DMS 273 (cell line): ENCODE measurements at regions not wholly inside any gene's neighbourhood (a gene's known extent, or its start where the extent isn't known, plus 50 kb on each side); places are given as distances from the start of the nearest gene placed in this dataset.
A peak's percentile ranks its signal among the peaks of the same experiment; 100 is the strongest.

ENCODE experiments used
- DNase-seq: peaks from one replicate; lab custom pipeline; 2025; ENCODE audit not compliant: unreplicated experiment; lab: John Stamatoyannopoulos, UW

DNA sequence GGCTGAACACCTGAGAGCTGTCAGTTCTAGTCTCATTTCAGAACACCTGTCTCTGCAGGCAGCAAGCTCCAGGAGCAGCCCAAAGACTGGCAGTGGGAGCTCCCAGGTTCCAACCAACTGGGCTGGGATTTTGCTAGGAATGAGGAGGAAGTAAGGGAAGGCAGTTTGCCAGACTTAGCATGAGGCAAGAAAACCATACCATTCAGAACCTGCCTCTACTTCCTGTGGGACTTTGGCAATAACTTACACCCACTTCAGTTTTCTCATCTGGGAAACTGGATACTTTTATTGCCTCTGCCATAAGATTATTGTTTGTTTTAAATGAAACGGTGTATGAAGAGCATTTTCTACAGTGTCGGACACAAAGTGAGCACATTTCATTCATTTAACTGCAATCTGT lies 363.7 kb upstream of the ISX start:
- DNase-seq, result no peak

DNA sequence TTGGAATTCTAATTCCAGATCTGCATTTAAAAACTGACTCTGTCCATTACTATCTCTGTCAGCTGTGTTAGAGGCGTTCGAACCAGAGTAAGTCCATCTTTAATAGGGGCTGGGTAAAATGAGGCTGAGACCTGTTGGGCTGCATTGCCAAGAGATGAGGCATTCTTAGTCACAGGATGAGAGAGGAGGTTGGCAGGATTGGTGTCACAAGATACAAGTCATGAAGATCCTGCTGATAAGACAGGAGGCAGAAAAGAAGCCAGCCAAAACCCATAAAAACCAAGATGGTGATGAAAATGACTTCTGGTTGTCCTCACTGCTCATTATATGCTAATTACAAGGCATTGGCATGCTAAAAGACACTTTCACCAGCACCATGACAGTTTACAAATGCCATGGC lies 356.3 kb upstream of the ISX start:
- DNase-seq, result no peak

DNA sequence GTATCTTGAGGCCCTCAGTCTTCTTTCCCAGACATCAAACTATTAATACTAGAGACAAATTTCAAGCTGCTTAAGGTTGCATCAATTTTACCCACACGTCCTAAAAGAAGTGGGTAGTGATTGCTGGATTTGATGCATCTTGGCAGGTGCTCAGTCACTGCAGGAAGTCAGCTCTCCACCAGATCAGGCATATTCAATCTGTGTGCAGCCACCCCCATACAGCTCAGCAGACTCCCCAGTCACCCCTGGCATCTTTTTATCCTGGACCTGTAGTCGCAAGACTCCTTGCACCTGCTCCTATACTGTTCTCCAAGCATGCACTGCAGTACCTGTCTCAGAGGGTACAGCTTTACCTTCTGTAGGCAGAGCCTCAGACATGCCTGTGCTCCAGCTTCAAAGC lies 343.1 kb upstream of the ISX start:
- no peak for DNase-seq

- no peak for DNase-seq
Observed at GRCh38 chr22:34736081-34736480, 329.9 kb upstream of the ISX start.

GRCh38 chr22:34738661-34739400 lies 327.1 kb upstream of the ISX start:
- no peak for DNase-seq

GRCh38 chr22:34743110-34743751 lies 322.7 kb upstream of the ISX start:
- no peak for DNase-seq

DNA sequence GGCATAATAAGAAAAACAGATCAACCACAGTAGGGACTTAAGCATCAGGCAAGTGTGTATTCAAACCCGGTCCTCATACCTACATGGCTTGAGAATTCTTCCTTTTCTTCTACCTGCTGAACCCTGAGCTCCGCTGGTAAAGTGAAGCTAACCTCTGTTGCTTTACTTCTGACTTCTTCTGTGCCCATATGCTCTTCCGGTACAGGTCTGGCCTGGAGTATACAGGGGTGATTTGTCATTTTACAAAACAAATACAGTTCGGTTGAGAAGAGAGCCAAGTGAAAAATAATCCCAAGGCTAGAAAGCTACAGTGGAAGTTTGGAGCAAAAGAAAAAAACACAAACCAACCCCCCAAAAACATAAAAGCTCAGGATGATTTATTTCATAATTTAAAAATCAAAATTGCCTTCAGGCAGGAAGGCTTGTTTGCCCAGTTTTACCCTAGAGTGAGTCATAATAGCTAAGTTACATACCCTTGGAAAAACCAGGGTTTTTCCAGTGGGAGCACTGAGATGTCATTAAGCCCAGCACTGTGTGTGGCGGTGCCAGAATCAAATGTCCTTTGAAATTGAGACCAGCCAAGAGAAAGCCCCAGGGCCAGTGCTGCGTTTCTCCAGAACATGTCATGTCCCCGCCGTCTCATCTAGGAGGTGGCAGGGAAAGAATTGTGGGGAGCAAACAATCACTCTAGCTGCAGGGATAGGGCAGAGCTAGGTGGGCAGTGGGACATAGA lies 305.5 kb upstream of the ISX start:
- no peak for DNase-seq

DNA sequence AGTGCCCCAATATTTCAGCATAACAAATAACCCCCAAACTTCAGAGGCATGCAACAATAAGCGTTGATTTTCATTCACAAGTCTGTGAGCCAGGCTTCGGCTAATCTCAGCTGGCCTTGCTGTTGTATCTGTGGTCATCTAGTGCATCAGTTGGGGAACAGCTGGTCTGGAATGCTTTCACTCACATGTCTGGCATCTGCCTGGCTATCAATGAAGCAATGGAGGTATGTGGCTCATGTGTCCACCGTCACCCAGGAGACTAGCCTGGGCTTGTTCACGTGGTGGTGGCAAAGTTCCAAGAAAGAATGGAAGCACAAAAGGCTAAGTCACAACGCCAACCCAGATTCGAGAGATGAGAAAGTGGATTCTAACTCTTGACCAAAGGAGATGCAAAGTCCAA lies 304.8 kb upstream of the ISX start:
- DNase-seq, result no peak

DNA sequence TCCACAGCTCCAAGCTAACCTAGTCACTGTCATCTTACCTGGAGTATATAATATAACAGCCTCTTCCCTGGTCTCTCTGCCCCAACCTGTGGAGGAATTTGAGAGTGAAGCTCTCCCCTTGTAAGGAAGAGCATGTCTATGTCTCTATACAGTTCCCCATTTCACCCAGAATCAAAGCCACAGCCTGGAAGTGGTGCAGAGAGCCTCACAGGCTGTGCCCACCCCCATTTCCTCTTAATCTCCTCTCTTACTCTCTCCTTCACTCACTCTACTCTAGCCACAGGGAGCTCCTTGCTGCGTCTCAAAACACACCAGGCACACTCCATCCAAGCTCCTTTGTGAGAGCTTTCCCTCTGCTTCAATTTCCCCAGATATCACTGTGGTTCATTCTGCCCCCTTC lies 302.5 kb upstream of the ISX start:
- DNase-seq, result no peak

GRCh38 chr22:34765115-34765514 lies 300.8 kb upstream of the ISX start:
- DNase-seq, result no peak

DNA sequence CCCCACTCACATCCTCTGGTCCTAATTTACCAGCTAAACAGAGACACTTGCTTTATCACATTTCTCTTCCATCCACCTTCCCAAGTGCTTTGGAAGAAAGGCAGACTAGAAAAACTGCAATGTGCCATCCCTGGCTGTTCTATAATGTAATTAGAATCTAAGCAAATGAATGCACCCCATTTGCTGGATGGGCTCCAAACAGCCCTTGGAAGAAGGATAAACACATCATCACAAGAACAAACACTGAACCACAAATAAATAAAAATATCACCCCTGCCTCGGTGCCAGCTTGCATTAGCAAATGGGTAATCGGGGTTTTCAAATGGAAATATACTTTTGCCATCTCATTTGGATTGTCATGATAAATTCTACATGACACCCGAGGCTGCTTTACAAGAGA lies 296.6 kb upstream of the ISX start:
- DNase-seq, result no peak

DNA sequence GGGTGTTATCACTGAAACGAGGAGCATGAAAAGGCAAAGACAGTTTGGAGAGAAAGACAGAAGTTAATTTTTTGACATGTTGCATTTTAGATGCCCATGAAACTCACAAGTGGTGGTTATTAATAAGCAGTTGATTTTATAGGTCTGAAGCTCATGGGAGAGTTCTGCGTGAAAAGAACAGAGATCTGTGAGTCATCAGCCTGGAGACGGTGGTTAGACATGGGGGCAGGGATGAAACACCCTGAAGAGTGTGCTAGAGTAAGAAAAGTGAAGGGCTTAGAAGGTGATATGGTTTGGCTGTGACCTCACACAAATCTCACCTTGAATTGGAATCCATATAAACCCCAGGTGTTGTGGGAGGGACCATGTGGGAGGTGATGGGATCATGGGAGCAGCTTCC lies 289.1 kb upstream of the ISX start:
- no peak for DNase-seq

DNA sequence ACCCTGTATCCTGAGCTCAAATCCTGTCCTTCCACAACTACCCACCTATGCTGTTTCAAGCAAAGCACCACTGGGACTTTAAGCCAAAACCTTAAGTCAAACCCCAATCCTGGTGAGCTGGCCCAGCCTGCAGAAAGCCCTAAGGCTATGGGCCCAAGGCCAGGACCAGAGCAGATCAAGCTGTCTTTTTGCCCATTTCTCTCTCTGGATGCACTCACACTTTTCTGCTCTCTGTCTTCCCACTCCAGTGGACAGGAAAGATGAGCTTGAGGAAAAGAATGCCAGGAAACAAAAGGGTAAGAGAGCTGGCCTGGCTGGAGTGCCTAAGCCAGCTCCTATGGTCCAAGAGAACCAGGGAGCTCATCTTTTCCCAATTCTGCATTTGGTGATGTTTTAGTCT lies 284.3 kb upstream of the ISX start:
- no peak for DNase-seq

DNA sequence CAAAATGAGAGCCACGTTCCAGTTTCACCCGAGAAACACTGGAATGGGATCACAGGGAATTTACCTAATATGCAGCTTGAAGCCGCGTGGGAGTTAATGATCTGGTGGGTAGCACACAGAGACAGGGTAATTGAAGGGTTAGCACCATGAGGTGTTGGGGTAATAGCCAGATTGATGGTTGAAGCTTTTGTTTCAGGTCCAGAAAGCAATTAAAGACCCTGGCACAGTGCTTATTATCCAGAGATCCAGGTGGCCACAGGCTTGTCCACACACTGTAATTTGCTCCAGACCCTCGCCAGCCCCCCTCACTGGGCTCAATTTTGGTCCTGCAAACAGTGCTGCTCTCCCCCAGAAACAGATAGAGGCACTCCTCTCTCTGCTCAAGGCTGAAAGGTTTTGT lies 282.5 kb upstream of the ISX start:
- no peak for DNase-seq

DNA sequence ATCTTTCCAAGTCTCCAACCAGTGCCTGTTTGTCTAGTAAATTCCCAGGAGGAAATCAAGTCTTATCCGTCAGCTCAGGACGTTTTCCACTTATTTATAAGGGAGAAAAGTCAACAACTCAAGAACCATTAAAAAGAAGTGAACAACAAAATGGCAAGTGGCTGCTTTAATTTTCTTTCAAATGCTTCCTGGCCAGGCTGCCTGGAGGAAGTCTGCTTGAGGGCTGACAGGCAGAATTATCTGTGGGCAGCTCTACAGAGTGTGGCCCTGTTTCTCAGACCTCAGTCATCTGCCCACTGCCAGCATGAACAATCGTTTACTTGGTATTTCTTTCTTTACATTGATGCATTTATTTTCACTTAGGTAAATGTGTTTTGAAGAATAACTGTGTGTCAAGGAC lies 281.9 kb upstream of the ISX start:
- no peak for DNase-seq

GRCh38 chr22:34797826-34798225 lies 268.1 kb upstream of the ISX start:
- DNase-seq, result no peak

- DNase-seq, result peak; percentile 87
Observed at GRCh38 chr22:34798605-34799004, 267.4 kb upstream of the ISX start.

DNA sequence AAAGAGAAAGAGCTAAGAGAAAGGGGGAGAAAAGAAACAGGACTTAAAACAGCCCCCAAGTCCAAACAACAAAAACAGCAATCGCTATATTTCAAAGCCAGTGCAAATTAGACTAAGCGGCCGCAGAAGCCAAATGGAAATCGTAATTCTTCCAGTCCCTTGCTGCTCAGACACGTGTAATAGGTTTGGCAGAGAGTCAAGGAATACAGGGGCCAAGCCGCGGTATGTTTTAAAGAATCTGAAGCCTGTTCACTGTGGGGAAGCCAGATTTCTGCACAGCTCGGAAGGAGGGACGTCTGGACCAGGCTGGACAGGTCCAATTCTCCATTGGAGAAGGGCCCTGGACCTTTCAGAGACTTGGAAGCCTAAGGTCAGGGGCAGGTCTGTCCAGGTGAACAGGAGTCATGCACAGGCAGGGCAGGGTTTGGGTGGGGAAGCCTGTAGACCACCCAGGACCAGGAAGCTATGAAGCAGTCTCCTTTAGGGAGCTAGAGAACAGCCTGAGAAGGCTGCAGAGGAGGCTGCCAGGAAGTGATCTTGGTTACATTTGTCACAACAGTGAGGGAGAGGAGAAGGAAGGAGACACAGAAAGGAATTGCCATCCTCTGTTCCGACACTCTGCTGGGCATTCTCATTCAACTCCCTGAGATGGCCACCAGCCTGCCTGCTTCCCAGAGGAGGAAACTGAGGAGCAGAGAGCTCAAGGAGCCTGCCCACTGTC lies 265.5 kb upstream of the ISX start:
- peak; percentile 79 for DNase-seq

GRCh38 chr22:34801221-34801620 lies 264.7 kb upstream of the ISX start:
- DNase-seq, result no peak

DNA sequence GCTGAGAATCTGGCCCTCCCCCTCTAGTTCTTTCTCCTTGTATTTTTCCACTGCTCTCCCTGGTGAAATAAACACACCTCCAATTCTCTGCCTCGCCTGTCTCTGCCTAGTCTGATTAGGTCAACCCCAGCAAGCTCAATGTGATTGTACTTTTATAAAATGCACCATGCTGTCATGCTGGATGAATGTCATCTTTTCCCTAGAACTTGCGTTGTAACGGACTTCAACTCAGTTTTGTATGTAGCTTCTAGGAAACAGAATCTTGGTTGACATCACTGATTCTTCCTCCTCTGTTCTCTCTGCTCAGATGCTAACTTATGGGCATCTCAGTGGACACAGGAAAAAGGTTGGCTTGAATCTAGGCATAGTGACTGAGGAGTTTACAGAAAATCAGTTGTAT lies 261.9 kb upstream of the ISX start:
- DNase-seq, result no peak

- DNase-seq, result peak; percentile 7
Observed at GRCh38 chr22:34804604-34805003, 261.4 kb upstream of the ISX start.

DNA sequence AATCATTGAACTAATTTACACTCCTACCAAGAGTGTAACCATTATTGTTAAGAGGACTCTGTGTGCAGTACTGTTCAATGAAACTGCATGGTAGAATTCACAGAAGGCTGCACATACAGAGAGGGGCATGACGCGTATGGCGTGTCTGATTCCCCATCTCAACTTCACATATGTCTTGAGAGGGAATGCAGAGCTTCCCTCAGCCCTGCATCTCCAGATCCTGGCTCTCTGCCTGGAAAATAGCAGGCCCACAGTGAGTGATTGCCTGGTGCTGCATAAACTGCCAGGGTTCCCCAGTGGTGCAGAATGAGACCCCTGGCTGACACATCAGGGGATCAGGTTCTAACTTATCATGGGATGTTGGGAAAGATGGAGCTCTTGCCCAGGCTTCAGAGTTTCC lies 260.2 kb upstream of the ISX start:
- peak; percentile 0 for DNase-seq
